GM19025 (cell line): ENCODE measurements at regions not wholly inside any gene's neighbourhood (a gene's known extent, or its start where the extent isn't known, plus 50 kb on each side); places are given as distances from the start of the nearest gene placed in this dataset.
"Not testable (repeated sequence)": the region's sequence is repeated elsewhere in the genome, so short reads cannot be mapped to it uniquely, and the experiment has no call there.

Experiments
- ATAC-seq: cut with Tn5 transposase; IDR thresholded peaks from one replicate; pipeline ENCODE4 v1.9.1; 2021; ENCODE audit warnings: mild to moderate bottlenecking, low read depth, moderate library complexity; ENCODE audit not compliant: unreplicated experiment

GRCh38 chr5:167355346-167355745 is 936.1 kb upstream of the WWC1 start:
- no peak for ATAC-seq

GRCh38 chr5:167356374-167356773 is 935.1 kb upstream of the WWC1 start:
- ATAC-seq = no peak

DNA sequence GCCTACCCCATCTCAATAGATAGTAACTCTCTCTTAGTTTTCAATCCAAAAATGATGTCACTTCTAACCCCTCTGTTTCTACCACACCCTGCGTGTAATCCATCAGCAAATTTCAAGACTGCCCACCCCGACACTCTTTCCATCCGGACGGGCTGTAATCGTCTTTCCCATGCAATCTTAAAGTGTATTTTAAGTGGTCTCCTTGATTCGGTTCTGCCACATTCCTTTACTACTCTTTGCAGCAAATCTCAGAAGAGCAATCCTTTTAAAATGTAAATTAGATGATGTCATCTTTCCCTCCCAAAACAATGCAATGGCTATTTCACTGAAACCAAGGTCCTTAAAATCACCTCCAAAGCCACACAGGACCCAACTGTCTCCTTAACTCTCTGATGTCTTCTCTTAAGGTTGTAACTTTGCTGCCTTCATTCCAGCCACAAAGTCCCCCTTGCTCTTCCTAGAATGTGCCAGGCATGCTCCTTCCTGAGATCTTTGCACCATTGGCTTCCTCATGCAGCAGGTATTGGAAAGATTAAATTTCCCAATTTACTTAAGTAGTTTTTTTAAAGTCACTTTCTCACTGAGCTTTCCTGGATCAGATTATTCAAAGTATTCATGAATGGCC is 932.5 kb upstream of the WWC1 start:
- no peak for ATAC-seq

- ATAC-seq = no peak
Measured at GRCh38 chr5:167361795-167362194, 929.6 kb upstream of the WWC1 start.

DNA sequence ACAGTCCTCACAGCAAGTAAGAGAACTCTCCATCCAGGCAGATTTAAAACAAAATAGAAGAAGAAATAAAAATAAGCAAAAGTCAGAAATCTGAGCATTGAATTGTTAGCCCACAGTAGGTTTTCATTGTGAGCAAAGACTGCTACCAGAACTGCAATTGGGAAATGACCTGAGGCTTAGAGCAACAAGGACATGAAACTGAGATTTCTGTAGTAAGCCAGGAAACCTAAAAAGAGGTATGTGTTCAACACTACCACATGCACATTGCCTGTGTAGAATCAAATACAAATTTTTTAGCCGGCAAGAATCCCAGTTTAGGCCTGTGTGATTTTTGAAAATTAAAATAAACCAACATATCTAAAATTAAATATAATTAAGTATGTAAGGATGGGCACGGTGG is 928.4 kb upstream of the WWC1 start:
- ATAC-seq = no peak

GRCh38 chr5:167375125-167375524 is 916.3 kb upstream of the WWC1 start:
- no peak for ATAC-seq

DNA sequence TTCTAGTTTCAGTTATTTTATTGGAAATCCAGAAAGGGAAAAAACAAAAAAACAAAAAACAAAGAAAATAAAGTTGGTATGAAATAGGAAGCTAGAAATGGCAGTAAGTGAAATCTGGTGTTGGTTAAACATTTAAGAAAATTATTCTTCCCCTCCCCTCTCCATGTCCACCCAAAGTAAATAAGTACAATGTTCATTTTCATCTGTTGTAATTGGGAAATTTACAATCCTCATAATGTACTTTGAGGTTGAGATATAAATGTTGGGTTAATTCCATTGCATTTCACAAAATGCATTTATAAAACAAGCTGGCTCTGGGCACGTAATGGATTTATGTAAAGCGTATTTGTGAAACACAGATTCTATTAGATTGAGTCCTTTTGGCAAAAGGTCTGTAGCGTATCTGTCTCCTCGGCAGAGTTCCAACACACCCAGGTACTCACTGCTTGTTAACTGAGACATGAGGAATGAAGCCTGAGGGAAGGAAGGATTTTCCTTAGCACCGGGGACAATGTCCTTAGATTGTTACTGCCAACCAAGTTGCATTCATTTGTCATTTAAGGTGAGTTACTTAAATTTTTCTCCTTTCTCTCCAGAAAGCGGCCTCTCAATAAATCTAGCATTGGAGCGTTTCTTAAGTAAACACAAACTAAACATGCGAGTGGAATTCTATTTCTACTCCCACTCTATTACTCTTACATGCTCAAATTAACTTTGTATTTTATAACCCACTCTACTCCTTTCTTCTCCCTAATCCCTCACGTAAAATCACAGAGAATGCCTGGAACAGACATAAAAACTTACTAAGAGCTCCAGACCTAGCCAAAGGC is 912.3 kb upstream of the WWC1 start:
- ATAC-seq = no peak

DNA sequence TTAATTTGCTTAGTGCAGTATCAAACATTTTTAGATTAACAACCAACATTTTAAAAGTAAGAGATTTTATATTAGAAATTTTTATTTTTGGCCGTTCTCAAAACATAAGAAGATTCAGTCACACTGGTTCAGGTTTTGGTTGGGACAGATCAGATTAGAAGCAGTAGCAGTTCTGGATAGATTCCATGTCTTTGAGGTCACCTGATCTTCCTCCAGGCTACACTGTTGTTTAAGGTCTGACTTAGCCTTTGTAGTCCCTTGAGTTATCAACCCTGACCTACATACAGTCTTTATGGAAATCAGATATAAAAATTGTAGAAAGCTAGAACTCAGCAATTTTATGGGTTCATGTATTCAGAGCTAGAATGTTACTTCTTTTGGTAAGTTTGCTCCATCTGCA is 910.0 kb upstream of the WWC1 start:
- no peak for ATAC-seq

DNA sequence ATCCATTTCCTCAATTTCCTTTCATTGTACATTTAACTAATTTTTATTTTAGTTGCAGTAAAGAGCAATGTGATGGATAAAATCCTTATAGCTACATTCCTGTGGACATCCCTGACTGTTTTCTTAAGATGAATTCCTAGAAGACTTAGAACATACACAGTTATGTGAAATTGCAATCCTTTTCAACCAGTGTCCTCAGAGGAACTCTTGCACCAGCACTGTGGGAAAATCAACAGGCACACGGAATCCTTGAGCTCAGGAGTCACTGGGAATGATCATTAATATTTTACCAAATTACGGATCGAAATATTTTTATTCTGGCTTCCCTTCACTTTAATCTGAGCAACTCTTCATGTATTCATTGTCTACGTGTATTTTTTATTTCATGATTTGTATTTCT is 901.9 kb upstream of the WWC1 start:
- ATAC-seq = no peak

- not testable (repeated sequence) for ATAC-seq
Measured at GRCh38 chr5:167391286-167391685, 900.2 kb upstream of the WWC1 start.

GRCh38 chr5:167392240-167392639 is 899.2 kb upstream of the WWC1 start:
- no peak for ATAC-seq

- ATAC-seq = no peak
Measured at GRCh38 chr5:167393358-167393757, 898.1 kb upstream of the WWC1 start.

GRCh38 chr5:167402671-167403070 is 888.8 kb upstream of the WWC1 start:
- no peak for ATAC-seq

- no peak for ATAC-seq
Measured at GRCh38 chr5:167406513-167406912, 884.9 kb upstream of the WWC1 start.

- no peak for ATAC-seq
Measured at GRCh38 chr5:167412556-167412955, 878.9 kb upstream of the WWC1 start.

DNA sequence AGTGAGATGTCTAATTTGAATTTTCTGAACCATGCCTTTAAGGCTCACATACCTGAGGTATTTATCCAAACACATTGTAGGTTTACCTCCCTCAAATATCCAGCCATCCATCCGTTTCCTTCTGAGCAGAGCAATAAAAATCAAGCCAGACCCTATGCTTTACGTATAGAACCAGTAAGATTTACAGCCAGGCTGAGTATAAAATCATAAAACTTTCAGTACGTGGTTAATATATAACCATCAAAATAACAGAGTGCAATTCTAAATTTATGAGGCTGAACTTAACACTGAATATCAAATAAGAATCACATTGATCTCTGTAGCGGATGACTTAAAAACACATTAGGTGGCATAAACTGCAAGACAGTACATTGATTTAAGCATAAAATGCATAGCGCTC is 877.9 kb upstream of the WWC1 start:
- ATAC-seq = no peak

DNA sequence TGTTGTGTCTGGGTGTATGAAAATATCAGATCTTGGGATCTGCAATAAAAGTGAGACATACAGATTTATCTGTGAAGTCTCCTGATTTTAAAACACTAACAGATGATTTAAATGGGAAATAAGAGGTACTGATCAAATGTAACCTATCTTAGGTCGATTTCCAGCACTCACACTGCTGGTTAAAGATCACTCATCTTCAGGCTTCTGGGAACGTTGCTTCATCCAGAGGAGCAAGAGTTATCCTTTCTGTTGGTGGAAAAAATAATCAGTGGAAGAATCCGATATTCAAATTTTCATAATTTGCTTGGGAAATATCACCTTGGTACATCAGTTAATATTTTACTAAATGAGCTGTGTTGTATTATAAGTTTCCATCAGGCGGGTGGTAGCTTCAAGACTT is 876.8 kb upstream of the WWC1 start:
- no peak for ATAC-seq

DNA sequence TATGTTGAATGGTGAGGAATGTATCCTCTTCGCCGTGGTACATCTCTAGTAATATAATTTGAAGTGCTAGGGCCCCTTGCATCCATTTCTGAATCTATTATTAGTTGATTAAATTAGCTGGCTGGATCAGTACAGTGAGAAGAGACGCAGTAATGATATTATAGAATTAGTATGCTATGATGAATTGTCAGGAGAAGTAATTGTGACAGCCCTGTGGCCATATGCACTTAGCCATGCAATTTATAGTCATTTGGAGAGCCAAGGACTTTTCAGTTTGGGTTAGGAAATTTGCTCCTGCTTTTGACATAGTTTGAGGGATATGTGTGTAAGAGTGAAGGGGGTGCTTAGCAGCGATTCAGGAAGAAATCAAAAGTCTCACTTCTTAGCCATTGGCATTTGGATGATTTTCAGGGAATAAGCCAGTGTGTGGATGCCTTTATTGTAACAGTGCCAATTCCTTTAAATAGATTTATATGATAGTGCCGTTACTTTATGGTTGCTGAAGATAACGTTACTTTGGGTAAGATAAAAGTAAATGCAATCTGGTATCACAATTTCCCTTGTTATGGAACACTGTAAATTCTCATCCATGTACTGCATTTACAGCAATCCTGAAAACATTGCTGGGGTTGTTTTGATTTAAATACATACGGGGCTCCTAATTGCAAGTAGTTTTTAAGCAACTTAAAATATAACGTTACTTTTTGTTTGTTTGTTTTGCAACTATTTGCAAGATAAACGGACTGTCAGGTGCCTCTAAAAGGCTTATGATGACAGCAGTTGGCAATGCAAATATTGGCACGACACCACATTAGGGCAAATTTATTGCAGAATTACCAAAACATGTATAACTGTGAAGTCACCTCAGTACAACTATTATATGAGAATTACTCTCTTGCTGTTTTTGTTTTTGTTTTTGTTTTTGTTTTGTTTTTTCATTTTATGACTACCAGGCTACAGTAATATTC is 875.4 kb upstream of the WWC1 start:
- no peak for ATAC-seq

- ATAC-seq = no peak
Measured at GRCh38 chr5:167417662-167418061, 873.8 kb upstream of the WWC1 start.

DNA sequence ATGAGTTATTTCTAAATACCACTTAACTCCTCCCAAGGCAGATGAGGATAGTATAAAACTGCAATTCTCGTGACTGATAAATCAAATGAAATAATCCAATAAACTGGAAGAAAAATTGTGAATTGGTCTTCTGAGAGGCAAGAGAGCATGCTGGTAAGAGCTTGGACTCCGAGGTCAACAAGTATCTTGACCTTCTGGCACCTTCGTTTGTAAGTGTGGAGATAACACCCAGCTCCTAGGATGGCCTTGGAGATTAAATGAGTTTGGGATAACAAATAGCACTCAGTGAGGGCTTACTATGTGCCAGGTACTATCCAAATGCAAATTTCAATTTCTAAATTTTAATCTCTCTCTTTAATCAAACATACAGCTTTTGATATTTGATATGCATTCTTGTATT is 866.3 kb upstream of the WWC1 start:
- ATAC-seq = no peak

DNA sequence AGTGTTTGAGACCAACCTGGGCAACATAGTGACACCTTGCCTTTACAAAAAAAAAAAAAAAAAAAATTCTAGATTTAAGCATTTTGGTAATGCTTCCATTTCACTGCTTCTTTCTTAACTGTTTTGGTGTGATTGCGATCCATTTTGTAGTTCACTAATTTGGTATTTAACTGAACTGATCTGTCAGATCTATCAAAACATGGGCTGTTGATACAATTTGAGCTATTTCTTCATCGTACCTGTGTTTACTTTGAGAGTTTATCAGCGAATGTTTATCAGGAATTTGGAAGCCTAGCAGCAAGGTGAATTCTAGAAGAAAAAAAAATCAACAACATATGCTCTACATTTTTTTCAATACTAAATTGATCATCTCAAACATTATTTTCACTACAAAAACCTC is 864.9 kb upstream of the WWC1 start:
- ATAC-seq = no peak
